C1 segment of cervical spinal cord (tissue), 14 donors: ENCODE measurements at regions not wholly inside any gene's neighbourhood (a gene's known extent, or its start where the extent isn't known, plus 50 kb on each side); places are given as distances from the start of the nearest gene placed in this dataset.

Source experiments
- DNase-seq, 14 donors: peaks; one replicate each; lab custom pipeline; 2025; lab: John Stamatoyannopoulos, UW

DNA sequence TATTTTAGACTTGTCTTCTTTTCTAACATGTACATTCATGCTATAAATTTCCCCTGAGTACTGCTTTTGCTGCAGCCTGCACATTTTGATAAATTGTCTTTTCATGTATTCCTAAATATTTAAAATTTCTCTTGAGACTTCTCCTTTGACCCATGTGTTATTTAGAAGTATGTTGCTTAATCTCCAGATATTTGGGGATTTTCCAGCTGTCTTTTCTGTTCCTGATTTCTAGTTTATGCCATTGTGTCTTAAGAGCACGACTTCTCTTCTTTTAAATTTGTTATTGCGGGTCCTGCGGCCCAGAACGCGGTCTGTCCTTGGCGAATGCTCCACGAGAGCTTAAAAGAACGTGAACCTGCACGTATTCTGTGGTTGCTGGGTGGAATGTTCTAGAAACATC is 136.4 kb downstream of the KIF26A start:
- DNase-seq, result no peak

DNA sequence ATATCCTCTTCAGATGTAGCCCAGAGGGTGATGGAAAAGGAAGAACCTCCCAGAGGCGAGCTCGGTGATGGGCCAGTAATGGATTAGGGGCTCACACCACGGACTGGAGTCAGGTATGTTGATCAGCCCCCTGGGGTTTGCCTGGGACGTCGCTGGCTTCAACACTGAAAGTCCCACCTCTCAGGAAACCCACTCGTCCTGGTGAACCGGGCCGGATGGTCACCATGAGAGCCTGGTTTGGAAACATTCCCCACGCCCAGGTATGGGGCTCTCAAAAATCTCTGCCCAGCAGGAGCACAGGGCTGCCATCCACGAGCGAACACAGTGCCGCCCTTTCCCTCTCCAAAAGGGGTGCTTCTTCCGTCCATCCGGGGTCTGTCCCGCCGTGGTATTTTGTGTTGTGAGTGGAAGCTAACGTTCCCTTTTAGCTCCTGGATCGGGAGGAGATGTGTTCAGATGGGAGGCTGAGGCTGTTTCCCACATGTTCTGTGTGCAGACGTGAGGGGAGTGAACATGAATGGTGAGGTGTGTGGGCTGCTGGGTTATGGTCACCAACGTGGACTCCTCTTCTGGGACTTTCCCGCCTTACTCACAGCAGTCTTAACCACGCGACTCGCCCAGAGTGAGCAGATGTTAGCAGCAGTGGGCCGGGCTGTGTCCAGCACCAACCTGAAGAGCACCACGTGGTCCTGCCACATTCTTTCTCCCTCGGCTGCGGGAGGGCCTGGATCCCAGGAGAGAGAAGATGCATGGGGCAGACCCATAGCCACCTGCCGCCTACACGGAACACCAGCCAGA is 139.2 kb downstream of the KIF26A start:
- no peak for DNase-seq

DNA sequence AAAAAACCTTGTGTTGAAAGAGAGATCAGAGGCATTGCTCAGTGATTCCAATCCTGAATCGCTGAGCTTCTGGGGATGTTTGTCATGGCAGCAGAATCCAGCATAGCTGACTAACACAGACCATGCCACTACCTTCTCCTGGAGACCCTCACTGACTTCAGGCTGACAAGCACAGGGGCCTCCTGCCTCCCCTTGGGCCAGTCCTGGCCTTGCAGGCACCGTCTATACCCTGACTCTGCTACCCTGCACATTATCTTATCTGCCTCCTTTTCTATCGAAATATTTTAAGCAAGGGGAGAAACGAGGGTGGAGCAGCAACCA is 139.8 kb downstream of the KIF26A start:
- DNase-seq, result no peak

DNA sequence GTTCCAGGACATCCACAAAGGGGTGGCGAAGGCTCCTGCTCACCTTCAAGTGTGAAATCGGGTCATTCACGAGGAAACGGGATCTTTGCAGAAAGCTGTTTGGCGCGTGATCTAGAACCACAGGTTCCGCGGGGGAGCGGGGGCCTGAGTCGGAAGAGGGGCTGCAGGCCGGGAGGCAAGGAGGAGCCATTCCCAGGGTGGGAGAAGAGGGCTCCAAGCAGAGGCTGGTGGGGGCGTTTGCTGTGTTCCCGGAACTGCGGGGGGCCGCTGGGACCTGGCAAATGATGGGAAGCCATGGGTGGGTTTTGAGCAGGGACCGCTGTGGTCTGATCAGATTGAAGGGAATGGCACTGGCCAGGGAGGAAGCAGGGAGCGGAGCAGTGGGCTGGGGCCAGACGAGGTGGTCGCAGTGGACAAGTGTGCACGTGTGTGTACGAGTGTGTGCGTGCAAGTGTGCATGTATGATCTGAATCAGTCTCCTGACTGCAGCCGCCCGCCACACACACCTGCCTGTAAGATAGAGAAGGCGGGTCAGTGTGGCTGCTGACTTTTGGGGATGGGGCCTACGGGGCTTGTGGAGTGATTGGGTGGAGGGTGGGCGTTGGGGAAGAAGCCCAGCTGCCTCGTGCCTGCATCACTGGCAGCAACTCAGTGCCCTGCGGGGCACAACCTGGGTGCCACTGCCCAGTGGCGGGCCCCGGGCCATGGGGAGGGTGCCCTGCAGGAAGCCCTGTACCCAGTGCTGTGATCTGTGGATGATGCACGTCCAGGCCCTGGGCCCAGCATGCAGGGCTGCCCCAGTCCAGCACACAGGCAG is 141.9 kb downstream of the KIF26A start:
- no peak for DNase-seq

DNA sequence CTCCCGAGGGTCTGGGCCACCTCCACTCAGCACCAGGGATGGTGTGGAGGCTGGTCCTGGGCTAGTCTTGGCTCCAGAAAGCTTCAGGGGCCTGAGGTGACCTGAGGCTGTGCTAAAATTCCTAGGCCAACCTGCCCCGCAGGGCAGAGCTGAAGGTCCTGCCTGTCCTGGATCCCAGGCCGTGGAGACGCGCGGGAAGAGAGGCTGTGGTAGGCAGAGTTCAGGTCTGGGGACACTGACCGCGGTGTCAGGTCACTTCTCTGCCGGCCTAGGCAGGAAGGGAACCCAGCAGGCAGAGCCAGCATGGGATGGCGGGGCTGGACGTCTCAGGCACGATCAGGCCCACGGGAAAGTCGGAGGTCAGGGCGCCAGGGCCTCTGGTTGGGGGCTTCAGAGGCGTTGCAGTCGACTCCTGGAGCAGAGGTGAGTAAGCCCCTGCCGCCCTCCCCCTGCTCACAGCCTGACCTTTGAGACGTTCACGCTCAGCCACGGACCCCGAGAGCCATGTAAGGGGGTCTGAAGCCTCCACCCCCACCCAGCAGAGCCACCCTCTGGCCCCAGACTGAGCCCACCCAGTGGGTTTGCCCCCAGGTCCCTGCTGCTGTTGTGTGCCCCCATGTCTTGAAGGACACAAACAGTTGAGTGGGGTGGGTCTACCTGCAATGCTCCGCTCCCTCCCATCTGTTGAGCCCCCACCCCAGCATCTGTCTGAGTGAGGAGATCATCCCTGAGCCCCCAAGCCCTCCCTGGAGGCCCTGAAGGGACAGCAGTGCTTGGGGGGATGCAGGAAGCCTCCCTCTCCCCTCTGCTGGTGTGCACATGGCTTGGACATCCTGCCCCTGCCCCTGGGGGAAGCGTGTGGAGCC is 142.7 kb downstream of the KIF26A start:
- no peak for DNase-seq

DNA sequence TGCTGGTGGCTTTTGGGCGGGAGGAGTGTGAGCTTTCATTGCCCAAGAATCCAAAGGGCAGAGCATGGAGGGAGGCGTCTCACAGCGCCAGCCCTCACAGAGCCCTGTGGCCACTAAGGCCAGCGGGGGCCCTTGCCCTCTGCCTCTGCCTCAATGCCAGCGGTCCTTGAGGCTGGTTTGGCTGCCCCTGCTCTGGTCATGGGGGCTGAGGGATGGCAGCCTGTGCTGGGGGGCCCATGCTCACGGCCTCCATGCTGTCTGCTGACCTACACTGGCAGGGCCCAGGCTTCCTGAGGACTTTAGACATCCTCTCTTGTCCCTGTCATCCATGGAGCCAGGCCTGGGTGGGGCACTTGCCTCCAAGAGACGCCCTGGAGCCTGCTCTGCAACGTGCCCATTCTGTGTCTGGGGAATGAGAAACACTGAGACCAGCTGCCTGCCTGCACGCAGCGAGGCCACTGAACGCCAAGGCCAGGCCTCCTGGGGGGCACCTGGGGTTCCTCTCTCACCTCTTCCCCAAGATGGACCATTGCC is 143.4 kb downstream of the KIF26A start:
- DNase-seq, result no peak

DNA sequence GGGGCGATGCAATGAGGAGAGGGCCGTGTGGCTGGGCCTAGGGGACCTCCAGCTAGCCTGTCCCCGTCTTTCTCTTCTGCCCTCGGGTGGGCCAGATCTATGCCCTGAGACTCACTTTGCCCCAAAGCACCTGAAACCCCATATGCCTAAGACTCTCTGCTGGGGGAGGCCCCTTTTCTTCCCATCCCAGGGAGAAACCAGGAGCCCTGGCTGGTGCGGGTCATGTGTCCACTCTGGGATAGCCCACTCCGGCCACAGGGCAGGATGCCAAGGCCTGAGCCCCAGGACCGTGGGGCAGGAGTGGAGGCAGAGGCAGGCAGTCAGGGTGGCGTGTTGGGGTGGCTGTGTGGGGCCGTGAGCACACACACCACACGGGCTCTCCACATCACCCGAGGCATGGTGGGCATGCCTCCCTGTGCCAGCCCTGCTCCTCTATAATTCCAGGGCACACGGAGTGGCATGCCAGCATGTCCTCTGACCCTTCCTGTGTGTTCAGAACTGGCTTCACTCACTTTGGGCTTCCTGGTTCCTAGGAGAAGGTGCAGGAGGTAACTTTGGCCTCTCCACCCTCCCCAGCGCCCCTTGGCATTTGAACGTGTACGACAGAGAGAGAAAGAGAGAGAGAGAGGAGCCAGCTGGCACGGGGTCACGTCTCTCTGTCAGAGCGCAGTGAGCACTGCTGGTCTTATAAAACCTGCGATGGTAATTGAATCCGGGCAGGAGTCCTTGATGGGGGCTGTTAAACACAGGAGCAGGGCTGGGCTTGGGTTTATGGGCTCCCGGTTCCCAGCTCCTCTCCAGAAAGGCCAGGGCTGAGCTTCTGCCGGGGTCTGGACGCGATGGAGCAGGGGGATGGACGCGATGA is 144.2 kb downstream of the KIF26A start:
- no peak for DNase-seq

DNA sequence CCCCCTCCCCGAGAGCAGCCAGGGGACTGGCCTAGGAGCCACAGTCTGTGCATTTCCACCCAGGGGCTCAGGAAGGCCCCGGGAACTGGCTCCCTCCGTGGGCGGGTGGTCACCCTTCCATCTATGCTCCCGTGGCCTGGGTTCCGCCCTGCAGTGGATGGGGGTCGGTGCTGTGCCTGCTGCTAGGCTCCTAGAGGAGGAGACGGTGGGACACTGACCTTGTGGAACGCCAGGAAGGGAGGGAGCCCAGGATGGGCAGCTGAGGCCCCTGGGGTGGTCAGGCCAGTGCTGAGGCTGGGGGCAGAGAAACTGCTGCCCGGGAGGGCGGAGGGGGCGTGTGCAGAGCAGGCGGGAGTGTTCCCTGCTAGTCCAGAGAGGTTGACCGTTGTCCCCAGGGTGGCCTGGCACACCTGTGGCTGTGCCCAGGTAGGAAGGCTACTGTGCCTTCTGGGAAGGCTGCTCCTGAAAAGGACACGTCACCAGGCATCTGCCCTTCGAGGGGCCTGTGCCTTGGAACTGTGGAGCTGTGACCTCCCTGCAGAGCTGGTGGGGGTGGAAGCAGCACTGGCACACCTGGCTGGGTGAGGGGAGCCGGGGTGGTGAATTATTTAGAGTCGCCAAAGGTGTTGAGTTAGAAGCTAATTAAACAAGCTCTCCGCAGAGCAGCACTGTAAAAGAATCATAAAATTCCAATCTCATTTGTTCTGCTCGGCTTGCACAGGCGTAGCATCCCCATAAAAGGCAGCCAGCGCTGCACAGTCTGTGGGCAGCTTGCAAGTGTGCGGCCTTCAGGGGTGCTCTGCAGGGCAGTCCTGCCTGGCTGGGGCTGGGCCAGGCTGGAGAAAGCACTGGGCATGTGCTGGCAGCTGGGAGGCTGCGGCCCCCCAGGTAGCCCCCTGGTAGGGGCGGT is 145.1 kb downstream of the KIF26A start:
- DNase-seq, result no peak

DNA sequence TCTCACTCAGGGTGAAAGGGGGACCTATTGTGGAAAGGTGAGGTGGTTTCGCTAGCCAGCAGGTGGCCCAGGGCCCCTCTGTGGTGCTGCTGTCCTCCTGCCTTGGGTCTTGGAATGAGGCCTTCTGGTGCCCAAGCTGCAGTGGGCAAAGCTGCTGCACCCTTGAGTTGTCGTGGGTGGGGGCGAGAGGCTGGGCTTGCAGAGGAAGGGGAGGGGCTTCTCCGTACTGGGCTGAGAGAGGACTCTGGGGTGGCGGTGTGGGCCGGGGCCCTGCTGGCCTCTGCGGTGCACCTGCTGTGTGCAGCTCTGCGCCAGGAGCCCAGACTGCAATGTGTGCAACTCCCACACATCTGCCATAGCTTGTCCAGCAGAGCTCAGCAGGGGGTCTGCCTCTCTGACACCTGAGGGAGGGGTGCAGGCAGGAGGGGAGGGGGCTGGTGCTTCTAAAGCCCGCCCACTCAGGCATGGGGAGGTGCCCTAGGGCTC is 145.8 kb downstream of the KIF26A start:
- DNase-seq, result no peak

DNA sequence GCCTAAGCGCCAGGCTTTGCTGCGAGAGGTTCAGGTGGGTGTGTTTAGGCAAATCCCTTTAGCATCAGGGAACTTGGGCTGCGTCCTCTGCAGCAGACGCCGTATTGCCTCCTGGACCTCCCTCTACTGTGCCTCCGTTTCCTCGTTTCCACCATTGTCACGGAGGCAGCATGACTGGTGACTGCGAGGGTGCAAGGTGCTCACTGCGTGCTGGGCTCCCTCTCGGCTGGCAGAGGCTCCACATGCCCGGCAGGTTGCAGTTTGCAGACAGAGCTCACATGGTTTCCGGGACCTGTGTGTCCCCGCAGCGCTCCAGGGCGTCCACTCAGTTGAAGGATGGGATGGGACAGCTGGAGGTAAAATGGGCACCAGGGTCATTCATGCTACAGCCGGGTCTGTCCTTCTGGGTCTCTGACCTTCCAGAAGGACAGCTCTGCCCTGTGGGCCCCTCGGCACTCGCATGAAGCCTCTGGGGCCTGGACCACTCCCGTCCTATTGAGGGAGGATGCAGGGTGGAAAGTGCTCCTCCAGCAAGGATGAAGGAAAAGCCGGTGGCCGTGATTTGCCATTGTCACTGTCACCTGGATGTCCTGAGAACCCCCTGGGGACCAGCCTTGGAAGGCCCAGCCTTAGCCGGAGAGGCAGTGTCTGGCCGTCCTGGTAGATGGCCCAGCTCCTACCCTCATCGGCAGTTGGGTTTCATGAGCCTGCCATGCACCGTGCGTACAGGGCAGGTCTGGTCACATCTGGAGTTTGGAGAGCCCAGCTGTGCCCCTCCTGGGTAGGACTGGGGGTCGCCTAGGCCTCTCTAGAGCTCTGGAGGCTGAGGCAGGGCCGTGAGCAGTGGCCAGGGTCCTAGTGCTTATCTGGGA is 146.5 kb downstream of the KIF26A start:
- no peak for DNase-seq

DNA sequence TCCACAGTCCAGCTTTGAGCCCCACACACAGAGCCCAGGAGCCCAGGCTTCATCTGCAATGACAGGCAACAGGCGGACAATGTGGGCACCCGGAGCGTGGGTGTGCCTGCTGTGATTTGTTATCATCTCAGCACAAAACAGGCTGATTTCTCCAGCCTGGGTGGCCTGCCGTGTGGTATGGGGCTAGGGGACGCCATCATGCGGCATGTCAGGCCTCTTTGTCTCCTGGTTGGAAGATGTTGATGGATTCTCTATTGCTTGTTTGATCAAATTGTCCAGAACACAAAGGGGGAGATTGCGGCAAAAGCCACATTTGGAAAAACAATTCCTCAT is 147.1 kb downstream of the KIF26A start:
- DNase-seq, result no peak

DNA sequence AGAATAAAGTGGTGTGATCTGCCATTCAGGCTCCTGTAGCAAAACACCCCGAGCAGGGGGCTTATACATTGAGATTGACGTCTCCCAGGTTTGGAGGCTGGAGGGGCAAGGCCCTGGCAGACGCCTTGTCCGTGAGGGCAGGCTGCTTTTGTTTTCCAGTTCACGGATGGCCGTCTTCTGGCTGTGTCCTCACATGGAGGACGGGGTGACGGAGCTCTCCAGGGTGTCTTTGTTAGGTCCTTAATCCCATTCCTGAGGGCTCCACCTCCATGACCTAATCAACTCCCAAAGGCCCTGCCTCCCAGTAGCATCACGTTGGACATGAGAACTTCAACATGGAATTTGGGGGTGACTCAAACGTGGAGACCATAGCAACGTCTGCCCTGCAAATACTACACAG is 147.7 kb downstream of the KIF26A start:
- no peak for DNase-seq

DNA sequence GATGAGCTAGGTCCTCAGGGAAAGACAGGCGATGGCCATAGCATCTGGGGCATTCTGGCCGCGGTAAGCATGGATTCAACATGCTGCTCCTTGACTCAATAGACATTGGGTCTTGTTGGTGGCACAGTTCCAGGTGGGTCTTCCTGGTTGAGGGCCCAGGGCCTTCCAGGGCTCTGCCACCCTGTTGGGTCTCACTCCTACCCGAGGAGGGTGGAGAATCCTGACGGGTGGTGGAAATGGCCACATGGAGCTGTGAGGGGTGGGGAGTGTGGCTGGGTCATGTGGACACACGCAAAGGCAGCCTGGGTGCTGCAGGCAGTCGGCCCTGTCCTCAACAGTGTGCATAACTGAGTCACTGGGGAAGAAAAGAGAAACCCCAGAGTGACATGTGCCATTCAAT is 148.1 kb downstream of the KIF26A start:
- DNase-seq, result no peak

DNA sequence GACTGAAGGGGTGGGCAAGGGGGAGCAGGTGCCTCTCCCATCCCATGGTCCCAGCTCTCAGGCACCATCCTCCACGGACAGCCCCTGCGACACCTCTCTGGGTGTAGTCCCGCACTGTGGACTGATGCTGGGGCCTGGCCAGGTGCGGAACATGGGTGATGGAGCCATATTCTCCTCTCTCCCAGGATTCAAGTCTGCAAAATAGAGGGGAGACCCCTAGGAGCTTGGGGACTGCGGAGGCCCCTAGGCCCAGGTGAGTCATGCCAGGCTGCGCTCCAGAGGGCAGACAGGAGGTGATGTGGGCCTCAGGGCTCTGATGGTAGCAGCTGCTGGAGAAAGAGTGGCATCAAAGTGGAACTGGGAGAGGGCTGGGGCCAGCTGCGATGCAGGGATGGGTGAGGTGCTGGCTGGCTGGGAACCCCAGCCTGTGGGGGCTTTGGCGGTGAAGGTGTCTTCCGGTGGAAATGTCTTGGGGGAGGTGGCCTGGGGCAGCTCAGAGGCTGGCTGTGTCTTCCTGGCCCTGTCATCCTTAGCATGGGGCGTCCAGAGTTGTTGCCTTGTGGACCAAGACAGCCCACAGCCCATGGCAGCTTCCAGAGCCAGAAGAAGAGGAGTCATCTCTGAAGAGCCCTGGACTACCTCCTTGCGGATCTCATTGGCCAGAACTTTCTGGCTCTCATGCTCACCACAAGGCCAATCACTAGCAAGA is 149.1 kb downstream of the KIF26A start:
- DNase-seq, result no peak

DNA sequence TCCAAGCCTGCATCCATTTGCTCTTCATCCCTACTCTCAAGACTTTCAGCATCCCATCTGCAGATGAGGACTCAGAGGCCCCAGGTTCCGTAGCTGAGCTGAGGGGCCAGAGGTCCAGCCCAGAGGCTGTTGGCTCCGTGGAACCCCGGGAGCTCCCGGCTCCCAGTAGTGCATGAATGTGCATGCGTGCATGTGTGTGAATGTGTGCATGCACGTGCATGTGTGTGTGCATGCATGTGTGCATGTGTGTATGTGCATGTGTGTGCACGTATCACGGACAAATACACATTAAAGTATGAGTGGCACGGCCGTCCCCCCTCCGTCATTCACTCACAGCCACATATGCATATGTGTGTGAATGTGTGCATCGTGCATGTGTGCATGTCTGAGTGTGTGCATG is 149.9 kb downstream of the KIF26A start:
- no peak for DNase-seq

DNA sequence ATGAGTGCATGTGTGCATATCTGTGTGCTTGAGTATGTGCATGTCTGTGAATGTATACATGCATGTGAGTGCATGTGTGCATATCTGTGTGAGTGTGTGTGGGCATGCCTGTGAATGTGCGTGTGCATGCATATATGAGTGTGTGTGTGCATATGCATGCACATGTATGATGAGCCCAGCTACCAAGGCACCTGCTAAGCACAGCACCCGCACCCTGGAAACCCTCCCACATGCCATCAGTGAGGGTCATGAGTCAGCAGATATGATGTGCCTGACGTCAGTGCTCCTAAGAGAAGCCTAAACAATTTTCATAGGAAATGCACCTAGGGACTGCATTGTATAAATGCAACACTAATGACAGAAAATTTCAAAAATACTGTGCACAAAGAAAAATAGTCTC is 151.1 kb downstream of the KIF26A start:
- DNase-seq, result no peak

DNA sequence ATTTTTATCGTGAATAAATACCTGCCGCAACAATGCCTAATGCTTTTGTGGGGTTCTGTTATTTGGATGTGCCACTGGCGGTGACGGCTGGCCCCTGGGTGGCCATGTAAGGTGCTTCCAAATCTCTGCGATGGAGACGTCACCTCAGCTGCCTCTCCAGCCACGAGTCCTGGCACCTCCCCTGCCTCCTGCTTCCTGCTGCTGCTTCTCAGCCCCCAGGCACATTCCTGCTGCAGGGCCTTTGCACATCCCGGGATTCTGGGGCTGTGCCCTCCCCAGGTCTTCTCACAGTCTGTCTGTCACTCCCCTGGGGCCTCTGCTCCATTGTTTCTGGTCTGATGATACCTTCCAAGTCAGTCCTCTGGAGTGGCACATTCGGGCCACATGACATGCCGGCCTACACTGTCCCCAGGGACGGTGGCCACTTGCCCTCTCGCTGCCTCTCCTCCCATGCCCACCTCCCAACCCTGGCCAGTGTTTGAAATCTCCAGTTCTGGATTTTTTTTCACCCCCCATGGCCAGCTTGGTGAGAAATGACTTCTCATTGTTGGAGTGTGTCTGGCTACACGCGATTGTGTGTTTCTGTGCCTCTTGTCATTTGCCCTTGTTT is 151.8 kb downstream of the KIF26A start:
- DNase-seq, result no peak

DNA sequence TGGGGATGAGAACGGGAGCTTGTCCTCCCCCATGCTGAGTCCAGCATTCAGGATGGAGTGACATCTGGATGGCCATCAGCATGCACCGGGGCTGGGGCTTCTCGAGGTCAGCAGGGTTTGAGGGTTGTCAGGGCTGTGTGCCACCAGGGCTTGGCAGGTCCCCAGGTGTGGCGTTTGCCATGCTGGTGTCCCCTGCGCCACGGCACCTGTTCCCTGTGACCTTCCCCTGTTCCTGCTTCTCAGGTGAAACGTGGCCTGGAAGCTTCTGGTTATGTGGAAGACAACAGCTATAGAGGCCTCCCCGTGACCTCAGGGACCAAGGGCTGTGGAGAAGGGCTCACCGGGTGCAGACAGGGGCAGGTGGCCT is 152.4 kb downstream of the KIF26A start:
- DNase-seq, result no peak
